HL-60 (cell line): ENCODE measurements at regions not wholly inside any gene's neighbourhood (a gene's known extent, or its start where the extent isn't known, plus 50 kb on each side); places are given as distances from the start of the nearest gene placed in this dataset.

Experiments
- GABPA ChIP-seq: IDR thresholded peaks from 2 replicates; pipeline ENCODE4 v1.6.1; 2012; ENCODE audit warnings: low read depth
- POLR2AphosphoS5 ChIP-seq: IDR thresholded peaks from 2 replicates; pipeline ENCODE4 v1.6.1; 2012; ENCODE audit warnings: low read depth
- TF ChIP-seq, protein P1 (sequence below): IDR thresholded peaks from one replicate; pipeline ENCODE4 v1.5.1; 2011; ENCODE audit warnings: low read length, control low read depth, inconsistent platforms; ENCODE audit not compliant: insufficient read depth
- TF ChIP-seq, protein P2 (sequence below): IDR thresholded peaks from 2 replicates; pipeline ENCODE4 v1.6.1; 2012; ENCODE audit warnings: low read depth; ENCODE audit not compliant: insufficient replicate concordance

DNA sequence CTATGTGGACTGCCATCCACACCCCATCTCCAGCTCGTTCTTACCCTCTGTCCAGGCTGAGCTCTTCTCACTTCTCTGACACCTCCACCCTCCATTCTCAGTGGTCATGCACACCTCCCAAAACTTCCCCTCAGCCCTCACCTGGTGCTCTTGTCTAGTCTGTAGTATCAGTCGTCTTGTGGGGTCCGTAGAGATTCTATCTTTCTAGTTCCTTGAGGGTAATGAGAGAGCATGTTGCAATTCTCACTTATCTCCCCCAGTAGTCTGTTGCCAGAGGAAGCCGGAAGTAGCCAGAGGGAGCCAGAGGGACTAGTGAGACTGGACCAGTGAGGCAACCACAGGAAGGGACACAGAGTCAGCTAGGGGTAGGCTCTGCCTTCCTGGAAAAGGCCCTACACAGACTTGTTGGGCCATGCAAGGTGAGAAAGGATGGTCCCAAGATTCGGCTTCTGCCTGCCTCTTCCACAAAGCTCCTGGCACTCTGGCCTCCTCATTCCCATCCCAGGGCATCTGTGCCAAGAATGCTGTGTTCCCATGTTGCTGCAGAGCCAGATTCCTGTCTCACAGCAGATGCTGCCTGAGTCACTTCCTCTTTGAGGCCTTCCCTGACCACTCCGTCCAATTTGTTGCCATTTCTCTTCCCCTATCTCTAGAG lies 50.6 kb upstream of the DUSP5 start:
- TF ChIP-seq, protein P1, sequence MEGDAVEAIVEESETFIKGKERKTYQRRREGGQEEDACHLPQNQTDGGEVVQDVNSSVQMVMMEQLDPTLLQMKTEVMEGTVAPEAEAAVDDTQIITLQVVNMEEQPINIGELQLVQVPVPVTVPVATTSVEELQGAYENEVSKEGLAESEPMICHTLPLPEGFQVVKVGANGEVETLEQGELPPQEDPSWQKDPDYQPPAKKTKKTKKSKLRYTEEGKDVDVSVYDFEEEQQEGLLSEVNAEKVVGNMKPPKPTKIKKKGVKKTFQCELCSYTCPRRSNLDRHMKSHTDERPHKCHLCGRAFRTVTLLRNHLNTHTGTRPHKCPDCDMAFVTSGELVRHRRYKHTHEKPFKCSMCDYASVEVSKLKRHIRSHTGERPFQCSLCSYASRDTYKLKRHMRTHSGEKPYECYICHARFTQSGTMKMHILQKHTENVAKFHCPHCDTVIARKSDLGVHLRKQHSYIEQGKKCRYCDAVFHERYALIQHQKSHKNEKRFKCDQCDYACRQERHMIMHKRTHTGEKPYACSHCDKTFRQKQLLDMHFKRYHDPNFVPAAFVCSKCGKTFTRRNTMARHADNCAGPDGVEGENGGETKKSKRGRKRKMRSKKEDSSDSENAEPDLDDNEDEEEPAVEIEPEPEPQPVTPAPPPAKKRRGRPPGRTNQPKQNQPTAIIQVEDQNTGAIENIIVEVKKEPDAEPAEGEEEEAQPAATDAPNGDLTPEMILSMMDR, result no peak
- no peak for TF ChIP-seq GABPA
- TF ChIP-seq, protein P2, sequence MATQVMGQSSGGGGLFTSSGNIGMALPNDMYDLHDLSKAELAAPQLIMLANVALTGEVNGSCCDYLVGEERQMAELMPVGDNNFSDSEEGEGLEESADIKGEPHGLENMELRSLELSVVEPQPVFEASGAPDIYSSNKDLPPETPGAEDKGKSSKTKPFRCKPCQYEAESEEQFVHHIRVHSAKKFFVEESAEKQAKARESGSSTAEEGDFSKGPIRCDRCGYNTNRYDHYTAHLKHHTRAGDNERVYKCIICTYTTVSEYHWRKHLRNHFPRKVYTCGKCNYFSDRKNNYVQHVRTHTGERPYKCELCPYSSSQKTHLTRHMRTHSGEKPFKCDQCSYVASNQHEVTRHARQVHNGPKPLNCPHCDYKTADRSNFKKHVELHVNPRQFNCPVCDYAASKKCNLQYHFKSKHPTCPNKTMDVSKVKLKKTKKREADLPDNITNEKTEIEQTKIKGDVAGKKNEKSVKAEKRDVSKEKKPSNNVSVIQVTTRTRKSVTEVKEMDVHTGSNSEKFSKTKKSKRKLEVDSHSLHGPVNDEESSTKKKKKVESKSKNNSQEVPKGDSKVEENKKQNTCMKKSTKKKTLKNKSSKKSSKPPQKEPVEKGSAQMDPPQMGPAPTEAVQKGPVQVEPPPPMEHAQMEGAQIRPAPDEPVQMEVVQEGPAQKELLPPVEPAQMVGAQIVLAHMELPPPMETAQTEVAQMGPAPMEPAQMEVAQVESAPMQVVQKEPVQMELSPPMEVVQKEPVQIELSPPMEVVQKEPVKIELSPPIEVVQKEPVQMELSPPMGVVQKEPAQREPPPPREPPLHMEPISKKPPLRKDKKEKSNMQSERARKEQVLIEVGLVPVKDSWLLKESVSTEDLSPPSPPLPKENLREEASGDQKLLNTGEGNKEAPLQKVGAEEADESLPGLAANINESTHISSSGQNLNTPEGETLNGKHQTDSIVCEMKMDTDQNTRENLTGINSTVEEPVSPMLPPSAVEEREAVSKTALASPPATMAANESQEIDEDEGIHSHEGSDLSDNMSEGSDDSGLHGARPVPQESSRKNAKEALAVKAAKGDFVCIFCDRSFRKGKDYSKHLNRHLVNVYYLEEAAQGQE, result no peak
- TF ChIP-seq POLR2AphosphoS5, result no peak
